GM12875 (cell line): ENCODE measurements at regions not wholly inside any gene's neighbourhood (a gene's known extent, or its start where the extent isn't known, plus 50 kb on each side); places are given as distances from the start of the nearest gene placed in this dataset.
"Not testable (repeated sequence)": the region's sequence is repeated elsewhere in the genome, so short reads cannot be mapped to it uniquely, and the experiment has no call there.

ENCODE experiments used
- H3K4me3 ChIP-seq: one replicate; pipeline ENCODE4 v1.5.1; 2011; ENCODE audit warnings: low read depth, low read length, control low read depth
- CTCF ChIP-seq: IDR thresholded peaks from 2 replicates; pipeline ENCODE4 v1.5.1; 2011; ENCODE audit warnings: low read depth, mild to moderate bottlenecking, control low read depth, inconsistent platforms, low read length, moderate library complexity, borderline replicate concordance; ENCODE audit not compliant: insufficient read depth

GRCh38 chr5:110812639-110813038, 73.8 kb downstream of the SLC25A46 start:
- no peak for TF ChIP-seq CTCF
- H3K4me3 ChIP-seq, result no peak overlapping the region

GRCh38 chr5:110815916-110816605, 77.3 kb downstream of the SLC25A46 start:
- no peak overlapping the region for H3K4me3 ChIP-seq

GRCh38 chr5:110817459-110817858, 78.7 kb downstream of the SLC25A46 start:
- TF ChIP-seq CTCF, result no peak
- no peak overlapping the region for H3K4me3 ChIP-seq

More at GRCh38 chr5:110815916-110816605, 77.3 kb downstream of the SLC25A46 start:
- TF ChIP-seq CTCF, result no peak

- no peak for TF ChIP-seq CTCF
- H3K4me3 ChIP-seq, result no peak overlapping the region
These were observed 84.8 kb downstream of the SLC25A46 start for GRCh38 chr5:110823571-110823970.

- no peak overlapping the region for H3K4me3 ChIP-seq
- no peak for TF ChIP-seq CTCF
These were observed 86.2 kb downstream of the SLC25A46 start for GRCh38 chr5:110824936-110825441.

- TF ChIP-seq CTCF, result no peak
- no peak overlapping the region for H3K4me3 ChIP-seq
These were observed 93.9 kb downstream of the SLC25A46 start for GRCh38 chr5:110832683-110833082.

GRCh38 chr5:110834933-110835332, 96.1 kb downstream of the SLC25A46 start:
- H3K4me3 ChIP-seq, result not testable (repeated sequence)
